HT-29 (cell line): ENCODE measurements at regions not wholly inside any gene's neighbourhood (a gene's known extent, or its start where the extent isn't known, plus 50 kb on each side); places are given as distances from the start of the nearest gene placed in this dataset.
A peak's percentile ranks its signal among the peaks of the same experiment; 100 is the strongest.
"Not testable (repeated sequence)": the region's sequence is repeated elsewhere in the genome, so short reads cannot be mapped to it uniquely, and the experiment has no call there.

ENCODE experiments used
- DNase-seq: peaks from one replicate; pipeline ENCODE4 v3.0.0-alpha.2; 2015; ENCODE audit warnings: low spot score

DNA sequence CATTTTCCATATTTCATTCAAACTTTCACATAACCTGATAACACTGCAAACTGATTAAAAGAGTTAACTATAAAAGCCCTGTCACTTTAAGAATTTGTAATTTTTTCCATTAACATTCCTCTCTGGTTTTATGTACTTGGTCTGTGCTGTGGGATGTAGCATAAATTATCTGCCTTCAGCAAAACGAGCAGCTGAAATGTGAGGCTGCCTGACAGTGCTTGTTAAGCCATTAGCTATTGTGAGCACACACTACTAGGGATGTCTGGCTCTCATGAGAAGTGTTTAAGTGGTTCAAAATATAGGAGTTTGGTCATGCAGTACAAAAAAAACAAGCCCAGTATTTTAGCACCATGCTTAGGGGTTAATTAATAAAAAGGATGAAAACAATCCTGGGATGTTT is 63.0 kb downstream of the HOXA1 start:
- no peak for DNase-seq

DNA sequence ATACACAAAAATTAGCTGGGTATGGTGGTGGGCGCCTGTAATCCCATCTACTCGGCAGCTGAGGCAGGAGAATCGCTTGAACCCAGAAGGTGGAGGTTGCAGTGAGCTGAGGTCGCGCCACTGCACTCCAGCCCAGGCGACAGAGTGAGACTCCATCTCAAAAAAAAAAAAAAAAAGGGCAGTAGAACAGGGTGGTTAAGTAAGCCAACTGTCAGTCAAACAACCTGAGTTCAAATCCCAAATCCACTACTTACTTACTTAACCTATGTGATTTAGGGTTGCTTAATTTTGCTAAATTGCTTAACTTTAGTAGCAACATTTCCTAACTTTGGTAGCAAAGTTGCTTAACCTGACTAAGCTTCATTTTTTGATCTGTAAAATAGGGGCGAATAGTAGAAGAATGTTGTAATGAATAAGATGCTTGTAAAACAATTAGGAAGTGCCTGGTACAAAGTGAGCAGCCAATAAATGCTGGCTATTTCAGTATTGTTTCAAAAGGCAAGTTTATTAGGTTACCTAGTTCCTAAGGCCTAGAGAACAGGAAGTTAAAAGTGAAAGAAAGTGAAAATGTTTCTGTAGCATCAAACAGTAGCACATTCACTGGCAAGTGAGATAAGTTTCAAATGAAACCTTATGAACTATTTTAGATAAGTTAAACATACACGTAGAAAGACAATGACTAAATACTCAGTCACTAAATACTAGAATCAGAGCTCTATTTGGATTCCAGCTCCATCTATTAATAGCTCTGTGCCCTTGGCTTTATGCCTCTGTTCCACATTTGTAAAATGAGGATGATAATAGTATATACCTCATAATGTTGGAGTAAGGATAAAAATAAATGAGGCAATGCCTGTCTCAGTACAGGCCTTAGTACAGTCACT is 64.3 kb downstream of the HOXA1 start:
- peak; percentile 46 for DNase-seq

GRCh38 chr7:27030393-27031050 is 65.3 kb downstream of the HOXA1 start:
- DNase-seq, result no peak

DNA sequence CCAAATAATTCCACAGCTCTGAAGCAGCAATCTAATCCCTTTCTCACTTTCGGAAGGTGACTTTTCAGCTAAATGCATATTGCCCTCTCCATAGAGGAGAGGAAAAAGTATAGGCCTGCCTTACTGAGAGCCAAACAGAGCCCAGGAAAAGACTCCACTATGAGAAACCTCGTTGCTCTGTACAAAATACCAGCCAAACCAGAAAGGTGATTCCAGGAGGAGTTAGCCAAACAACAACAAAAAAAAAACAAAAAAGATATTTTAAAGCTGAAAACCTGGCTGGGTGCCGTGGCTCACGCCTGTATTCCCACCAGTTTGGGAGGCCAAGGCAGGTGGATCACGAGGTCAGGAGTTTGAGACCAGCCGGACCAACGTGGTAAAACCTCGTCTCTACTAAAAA is 70.5 kb downstream of the HOXA1 start:
- no peak for DNase-seq

DNA sequence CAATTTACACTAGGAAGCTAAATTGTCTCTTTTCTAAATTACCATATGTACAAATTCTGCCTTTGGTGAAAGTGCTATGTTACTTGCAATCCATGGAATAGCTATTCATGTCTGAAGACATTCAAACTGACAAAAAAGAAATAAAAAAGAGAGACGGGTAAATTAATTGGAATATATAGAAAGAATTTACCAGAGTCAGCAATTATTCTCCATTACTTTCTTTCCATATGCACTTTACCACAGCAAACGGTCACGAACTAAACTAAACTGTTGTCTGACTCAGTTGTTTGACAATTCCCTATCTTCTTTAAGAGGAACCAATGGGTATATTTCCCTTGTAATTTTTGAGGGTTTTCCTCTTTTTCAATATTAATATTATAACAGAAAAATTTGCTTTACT is 85.7 kb downstream of the HOXA1 start:
- no peak for DNase-seq

- DNase-seq, result no peak
Observed at GRCh38 chr7:27000496-27000895, 95.3 kb downstream of the HOXA1 start.

GRCh38 chr7:26998284-26998683 is 97.5 kb downstream of the HOXA1 start:
- DNase-seq, result not testable (repeated sequence)

GRCh38 chr7:26995666-26996065 is 100.1 kb downstream of the HOXA1 start:
- no peak for DNase-seq

DNA sequence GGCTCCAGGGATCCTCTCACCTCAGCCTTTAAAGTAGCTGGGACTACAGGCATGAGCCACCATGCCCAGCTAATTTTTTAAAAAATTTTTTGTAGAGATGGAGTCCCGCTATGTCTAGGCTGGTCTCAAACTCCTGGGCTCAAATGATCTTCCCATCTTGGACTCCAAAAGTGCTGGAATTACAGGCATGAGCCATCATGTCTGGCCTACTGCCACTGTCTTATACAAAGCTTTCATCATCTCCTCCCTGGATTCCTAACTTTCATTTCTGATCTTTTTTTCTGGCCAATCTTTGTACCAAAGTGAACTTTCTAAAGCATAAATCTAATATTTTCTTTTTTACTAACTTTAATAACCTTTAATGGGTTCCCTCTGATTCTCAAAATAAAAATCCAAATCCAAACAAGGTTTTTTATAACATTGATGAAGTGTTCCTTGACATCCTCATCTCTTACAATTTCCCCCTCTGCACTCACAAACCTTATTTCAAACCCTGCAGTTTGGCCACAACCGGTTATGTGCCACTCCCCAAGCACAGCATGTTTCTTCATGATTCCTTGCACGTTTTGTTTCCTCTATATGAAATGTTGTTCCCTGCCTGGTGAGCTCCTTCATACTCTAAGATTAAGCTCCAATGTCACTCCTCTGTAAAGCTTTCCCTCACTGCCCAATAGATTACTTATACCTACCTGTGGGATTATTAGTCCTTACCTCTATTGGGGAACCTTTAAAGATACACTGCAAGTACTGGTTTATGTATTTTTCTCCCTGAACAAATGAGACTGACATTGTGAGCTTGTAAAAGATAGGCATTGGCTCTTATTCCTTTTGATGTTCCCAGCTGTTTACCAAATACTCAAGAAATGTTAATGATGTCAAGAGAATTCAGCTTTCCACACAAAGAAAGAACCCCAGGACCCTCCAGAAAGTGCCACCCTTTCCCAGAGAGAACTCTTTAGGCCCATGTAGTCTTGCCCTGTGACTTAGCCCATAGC is 101.7 kb downstream of the HOXA1 start:
- no peak for DNase-seq

GRCh38 chr7:26992670-26993069 is 103.1 kb downstream of the HOXA1 start:
- DNase-seq, result no peak

GRCh38 chr7:26991796-26992195 is 104.0 kb downstream of the HOXA1 start:
- no peak for DNase-seq

GRCh38 chr7:26989897-26990670 is 105.7 kb downstream of the HOXA1 start:
- DNase-seq, result no peak

DNA sequence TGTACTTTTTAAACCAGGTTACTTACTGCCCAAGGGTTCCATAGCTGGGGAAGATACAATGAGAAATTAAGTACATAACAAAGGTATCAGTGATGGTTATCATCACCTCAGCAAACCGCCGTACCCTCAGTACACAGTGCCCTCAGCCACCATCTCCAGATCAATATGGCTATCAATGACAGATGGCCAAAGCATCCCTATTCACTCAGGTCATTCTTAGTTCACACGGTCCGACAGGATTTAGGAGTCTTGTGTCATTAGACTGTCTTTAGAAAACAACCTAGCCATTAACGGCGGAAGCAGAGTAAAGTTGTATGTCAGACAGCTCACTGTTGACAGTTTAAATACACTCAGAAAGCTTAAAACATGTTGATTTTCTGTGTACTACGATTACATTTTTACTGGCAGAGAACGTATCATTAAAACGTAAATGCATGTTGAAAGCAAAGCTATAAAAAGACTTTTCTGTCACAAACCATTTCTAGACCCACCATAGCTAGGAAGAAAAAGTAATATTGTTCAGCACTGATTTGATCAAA is 106.9 kb downstream of the HOXA1 start:
- DNase-seq, result no peak

DNA sequence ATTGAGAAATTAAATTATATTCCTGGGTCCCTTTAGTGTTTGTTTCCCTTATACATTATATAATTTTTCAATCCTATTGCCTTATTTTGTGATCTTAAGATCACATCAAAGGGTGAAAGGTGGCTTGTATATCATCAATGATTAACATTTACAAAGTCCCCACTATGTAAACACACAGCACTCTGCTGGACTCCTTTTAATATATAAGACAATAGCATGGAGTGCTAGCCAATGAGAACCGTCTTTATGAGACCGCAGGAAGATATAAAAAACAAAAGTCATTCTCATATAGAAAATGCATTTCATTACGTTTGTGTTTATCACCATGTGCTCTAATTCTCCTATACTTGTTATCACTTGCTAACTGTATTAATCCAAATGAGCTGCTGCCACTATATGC is 108.5 kb downstream of the HOXA1 start:
- DNase-seq, result peak; percentile 52

- DNase-seq, result no peak
Observed at GRCh38 chr7:26978146-26978545, 113.8 kb upstream of the SKAP2 start.

GRCh38 chr7:26976840-26977239 is 112.5 kb upstream of the SKAP2 start:
- DNase-seq, result no peak

DNA sequence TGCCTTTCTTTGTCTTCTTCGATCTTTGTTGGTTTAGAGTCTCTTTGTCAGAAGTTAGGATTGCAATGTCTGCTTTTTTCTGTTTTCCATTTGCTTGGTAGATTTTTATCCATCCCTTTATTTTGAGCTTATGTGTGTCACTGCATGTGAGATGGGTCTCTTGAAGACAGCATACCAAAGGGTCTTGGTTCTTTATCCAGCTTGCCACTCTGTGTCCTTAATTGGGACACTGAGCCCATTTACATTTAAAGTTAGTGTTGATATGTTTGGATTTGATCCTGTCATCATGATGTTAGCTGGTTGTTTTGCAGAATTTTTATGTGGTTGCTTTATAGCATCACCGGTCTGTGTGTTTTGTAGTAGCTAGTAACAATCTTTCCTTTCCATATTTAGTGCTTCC is 107.5 kb upstream of the SKAP2 start:
- not testable (repeated sequence) for DNase-seq

DNA sequence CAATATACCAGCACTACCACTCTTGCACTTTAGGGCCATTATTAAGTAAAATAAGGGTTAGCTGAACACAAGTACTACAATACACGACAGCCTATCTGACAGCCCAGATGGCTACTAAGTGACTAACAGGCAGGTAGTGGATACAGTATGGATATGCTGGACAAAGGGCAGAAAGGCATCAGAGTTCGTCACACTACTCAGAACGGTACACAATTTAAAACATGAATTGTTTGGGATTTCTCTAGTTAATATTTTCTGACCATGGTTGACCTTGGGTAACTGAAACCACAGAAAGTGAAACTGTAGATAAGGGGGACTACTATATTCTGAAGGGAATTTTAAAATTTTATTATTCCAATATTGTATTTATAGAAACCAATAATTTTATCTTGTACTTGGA is 101.3 kb upstream of the SKAP2 start:
- DNase-seq, result no peak

DNA sequence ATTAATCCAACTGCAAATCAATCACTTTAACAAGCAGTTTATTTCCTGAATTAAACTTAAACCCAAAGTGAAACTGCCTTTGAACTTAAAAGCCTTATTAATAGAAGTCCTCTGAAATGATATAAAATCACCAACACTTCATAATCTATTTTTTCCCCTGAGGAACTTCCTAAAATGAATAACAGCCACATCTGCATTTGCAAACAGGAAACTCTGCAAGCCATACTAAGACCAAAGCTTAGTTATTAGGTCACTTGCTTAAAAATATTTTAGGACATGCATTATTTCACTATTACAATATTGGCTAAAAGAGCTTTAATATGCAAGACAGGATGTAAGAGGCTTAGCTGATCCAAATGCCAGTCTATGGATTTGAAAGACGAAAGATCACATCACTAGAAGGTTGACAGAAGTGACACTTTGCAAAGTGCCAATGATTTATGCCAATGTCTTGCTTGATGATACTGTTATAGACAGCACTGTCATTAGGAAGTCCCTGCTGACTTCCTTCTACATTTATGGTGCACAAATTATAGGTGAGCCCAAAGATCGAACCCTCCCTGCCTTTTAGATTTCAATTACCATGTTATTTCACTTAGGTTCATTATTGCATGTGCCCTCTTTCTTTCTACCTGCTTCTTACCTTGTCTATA is 99.9 kb upstream of the SKAP2 start:
- DNase-seq, result no peak

DNA sequence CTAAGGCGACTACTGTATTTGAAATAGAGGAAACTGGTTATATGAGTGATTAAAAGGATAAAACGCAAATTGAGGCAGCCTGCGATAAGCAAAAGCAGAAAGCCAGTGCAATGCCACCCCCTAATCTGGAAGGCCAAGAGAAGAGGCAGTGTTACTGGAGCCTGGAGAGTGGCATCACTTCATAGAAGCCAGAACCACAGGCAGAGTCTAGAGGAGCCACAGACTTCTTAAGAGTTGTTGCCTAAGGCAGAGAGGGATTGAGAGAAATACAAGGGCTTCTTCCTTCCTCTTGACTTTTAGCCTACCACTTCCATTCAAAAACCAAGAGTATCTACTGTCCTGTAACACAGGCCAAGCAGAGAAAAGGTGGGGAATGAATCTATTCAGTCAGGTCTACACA is 94.9 kb upstream of the SKAP2 start:
- DNase-seq, result no peak
